Stimulated activated CD4-positive, alpha-beta T cell treated with anti-CD3 and anti-CD28 coated beads, Interleukin-4, amount 100 ng/mL, for 48 hours (primary cell): ENCODE measurements at regions not wholly inside any gene's neighbourhood (a gene's known extent, or its start where the extent isn't known, plus 50 kb on each side); places are given as distances from the start of the nearest gene placed in this dataset.

Experiments used
- DNase-seq, 2 donors: peaks; one replicate each; pipeline ENCODE4 v3.0.0-alpha.2; 2020; ENCODE audit warnings: low read depth in 2 of 2

- DNase-seq = no peak
Observed at GRCh38 chr12:24723759-24724158, 225.1 kb downstream of the BCAT1 start.

- DNase-seq = no peak
Observed at GRCh38 chr12:24721191-24721590, 227.7 kb downstream of the BCAT1 start.

DNA sequence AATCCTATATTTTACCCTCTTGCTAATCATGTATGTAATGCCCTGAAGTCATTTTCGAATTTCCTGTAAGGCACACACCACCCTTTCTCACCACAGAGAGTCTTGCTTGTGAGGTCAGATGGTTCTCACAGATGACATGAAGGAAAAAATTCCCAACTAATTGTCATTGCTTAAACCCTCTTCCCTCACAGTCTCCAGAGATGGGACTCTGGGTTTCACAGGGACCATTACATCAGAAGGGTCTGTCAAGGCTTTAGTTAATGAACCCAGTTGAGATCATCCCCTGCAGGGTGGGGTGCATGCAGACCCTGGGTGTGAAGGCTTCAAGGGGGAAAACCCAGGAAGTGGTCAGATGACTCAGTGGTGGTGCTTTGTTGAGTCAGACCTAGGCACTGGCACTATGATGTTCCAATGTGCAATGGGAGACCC lies 229.6 kb downstream of the BCAT1 start:
- peak; percentile 12 to 44 for DNase-seq

DNA sequence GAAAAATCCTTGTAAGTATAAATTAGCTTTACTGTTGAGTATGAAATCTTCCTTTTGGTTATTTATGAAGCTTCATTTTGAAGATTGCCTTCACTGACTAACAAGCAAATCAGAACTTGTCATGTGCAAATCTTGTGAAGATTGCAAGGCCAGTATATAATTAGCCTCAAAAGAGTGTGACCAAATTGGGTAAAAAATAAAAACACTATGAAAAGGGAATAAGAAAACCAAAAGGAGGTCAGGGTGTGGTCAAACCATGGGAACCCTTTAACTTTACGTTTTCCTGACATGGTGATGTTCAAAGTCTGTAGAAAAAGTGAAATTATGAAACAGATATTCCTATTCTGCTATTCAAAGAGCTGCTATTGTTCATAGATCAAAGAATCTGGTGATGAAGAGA lies 230.3 kb downstream of the BCAT1 start:
- no peak for DNase-seq

DNA sequence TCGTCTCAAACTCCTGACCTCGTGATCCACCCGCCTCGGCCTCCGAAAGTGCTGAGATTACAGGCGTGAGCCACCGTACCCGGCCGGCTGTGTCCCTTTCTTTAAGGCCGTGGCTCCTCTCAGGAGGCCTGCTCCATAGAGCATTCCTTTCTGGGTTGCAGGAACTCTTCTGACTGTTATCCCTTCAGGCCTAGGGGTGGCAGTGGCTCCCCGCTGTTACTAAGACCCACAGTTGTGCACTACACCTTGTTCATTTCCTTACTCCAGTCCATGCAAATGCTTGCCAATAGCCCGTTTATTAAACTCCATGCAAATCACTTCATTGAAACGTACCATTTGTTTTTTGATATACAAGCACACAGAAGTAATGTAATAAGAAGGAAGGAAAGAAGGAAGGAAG lies 234.7 kb downstream of the BCAT1 start:
- no peak for DNase-seq

GRCh38 chr12:24711056-24712008 lies 237.6 kb downstream of the BCAT1 start:
- no peak for DNase-seq

GRCh38 chr12:24709216-24709615 lies 239.7 kb downstream of the BCAT1 start:
- no peak for DNase-seq

- no peak for DNase-seq
Observed at GRCh38 chr12:24708718-24709117, 240.2 kb downstream of the BCAT1 start.

GRCh38 chr12:24708043-24708442 lies 240.9 kb downstream of the BCAT1 start:
- DNase-seq = no peak

DNA sequence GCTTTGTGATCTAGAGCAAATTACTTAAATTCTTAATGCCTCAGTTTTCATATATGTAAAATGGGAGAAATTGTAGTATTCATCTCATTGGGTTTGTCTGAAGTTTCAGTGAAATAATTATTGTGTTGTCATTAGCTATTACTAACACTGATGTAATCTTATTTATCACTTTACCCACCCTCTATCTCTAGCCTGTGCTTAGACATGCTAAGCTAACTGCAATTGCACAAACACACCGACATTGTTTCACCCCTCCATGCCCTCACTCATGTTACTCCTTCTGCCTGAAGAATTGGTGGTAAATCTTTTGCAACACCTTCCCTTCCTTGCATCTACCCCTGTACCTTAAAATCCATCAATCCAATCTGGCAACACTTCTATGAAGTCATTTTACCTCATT lies 241.6 kb downstream of the BCAT1 start:
- no peak for DNase-seq

DNA sequence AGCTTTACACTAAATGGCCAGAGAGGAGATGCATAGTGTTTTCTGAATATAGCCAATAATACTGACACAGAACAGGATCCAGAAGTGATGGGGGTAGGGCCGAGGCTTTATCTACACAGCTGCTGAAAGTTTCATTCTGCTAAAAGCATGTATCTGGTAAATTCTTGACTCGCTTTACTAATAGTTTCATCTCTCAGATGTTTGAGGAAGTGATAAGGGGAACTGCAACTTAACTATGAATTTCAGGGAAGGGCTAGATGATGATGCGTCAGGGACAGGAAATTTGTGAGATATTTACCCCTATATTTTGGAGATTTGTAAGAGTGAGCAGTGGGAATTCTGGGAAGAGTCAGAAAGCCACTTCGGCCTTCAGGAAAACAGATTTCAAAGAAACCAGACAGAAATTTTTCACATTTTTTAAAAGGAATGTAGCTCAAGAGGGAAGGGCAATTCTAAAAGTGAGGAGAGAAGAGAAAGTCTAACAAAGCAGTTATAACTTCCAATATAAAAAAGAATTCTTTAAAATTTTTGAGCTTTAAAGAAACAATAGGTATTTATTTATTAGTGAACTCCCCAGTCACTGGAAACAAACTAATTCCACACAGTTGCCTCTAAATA lies 243.1 kb downstream of the BCAT1 start:
- no peak for DNase-seq

DNA sequence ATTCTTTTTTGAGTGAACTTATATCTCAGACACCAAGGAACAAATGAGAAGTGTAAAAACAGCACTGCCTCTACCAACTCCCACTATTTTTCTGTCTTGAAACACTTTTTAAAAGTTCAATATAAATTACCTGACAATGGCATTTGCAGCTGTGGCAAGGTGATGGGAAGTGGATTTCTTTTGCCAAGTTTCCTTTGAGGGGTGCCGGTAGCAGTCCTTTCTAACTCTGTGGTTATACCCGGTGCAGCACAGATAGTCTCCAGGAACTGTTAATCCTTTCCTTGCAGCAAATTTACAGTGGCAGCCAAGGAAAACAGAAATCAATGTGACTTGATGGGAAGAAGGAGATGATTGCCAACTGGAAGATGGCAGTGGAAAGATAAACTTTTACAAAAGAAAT lies 243.7 kb downstream of the BCAT1 start:
- no peak for DNase-seq

DNA sequence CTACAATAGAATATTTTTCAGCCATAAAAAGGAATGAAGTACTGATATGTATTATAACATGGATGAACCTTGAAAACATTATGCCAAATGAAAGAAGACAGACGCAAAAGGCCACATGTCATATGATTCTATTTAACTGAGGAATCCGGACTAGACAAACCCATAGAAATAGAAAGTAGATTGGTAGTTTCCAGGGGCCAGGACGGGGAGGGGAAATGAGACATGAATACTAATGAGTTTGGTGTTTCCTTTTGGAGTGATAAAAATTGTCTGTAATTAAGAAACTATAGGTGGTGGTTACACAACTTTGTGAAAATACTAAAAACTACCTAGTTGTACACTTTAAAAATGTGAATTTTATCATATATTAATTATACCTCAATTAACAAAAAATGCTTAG lies 247.6 kb downstream of the BCAT1 start:
- DNase-seq = no peak

GRCh38 chr12:24698972-24699371 lies 249.9 kb downstream of the BCAT1 start:
- no peak for DNase-seq

GRCh38 chr12:24697769-24698168 lies 251.1 kb downstream of the BCAT1 start:
- no peak for DNase-seq

GRCh38 chr12:24697295-24697694 lies 251.6 kb downstream of the BCAT1 start:
- no peak for DNase-seq

- no peak for DNase-seq
Observed at GRCh38 chr12:24696800-24697199, 252.1 kb downstream of the BCAT1 start.

GRCh38 chr12:24695657-24696329 lies 253.1 kb downstream of the BCAT1 start:
- DNase-seq = no peak

DNA sequence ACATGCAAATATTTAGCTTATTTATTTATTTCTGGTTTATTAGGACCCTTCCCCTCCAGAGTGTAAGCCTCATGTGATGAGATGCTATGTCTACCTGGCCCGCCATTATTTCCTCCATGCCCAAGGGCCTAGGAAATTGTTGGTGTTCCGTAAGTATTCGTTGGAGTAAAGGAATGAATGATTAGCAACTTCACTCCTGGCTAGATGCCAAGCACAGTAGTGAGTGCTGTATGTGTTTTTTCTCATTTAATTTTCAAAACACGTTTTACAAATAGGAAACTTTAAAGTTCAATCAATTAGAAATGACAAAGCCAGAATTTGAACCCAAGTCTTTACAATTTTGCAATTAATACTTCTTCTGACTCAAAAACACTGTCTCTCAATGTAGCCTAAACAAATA lies 253.8 kb downstream of the BCAT1 start:
- DNase-seq = no peak

DNA sequence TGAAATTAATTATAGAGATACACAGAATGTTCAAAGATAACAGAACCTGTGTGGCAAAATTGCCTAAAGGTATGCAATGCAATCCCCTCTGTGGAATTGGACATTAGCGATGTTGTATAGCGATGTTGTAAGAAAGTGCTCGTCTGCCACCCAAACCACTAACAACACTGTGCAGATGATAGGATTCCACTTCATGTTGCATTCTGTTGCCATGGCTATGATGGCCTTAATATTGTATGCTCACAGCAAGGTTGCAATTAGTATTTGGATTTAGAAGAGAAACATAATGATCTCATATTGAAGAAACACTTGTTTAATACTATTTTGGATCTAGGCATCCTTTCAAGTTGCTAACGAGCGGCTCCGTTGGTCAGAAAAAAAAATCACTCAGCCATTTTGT lies 260.3 kb downstream of the BCAT1 start:
- DNase-seq = no peak

DNA sequence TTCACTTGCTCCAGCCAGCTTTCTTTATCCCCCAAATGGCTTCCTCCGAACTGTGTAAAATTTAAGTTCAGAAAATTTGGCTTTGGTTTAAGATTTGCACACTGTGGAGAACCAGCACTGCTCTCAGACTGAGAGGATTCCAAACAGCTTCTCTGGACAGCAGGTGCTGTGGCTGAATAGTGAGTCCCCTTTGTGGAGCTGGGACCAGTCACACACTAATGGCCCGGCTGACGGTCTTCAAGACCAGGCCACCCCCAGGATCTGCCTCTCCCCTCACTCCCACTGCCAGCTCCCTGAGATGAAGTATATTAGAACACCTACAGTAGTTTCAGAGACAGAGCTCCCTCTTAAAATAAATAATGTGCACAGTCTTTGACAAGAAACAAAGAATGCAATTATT lies 267.3 kb downstream of the BCAT1 start:
- DNase-seq = no peak

GRCh38 chr12:24679126-24679525 lies 269.8 kb downstream of the BCAT1 start:
- DNase-seq = no peak

DNA sequence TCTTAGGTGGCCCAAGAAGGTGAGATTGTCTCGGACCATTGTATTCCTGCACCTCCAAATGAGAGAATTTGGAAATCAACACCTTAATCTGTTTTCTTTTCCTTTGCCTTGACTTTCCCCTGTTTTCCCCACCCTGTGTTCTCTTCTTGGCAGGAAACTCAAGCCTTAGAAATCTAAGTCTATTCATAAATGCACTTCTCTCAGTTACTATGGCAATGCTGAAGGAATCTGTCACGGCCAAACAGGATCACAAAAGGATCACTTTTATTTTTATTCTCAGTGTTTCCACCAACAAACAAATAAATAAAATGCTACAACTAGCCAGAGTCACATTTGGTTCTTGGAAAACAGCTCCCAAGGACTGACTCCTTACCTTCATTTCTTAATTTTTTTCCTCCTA lies 270.5 kb downstream of the BCAT1 start:
- DNase-seq = no peak
